Activated T-cell treated with anti-CD3 and anti-CD28 coated beads for 1 hour (primary cell): ENCODE measurements at regions not wholly inside any gene's neighbourhood (a gene's known extent, or its start where the extent isn't known, plus 50 kb on each side); places are given as distances from the start of the nearest gene placed in this dataset.

Experiments
- DNase-seq: peaks from one replicate; pipeline ENCODE4 v3.0.0-alpha.2; 2020; ENCODE audit warnings: low read depth

- no peak for DNase-seq
Measured at GRCh38 chr2:129069875-129070594, 751.4 kb upstream of the HS6ST1 start.

- DNase-seq, result no peak
Measured at GRCh38 chr2:129070663-129071062, 752.0 kb upstream of the HS6ST1 start.

- no peak for DNase-seq
Measured at GRCh38 chr2:129071531-129071930, 752.9 kb upstream of the HS6ST1 start.

- DNase-seq, result no peak
Measured at GRCh38 chr2:129074298-129074920, 755.7 kb upstream of the HS6ST1 start.

- DNase-seq, result no peak
Measured at GRCh38 chr2:129078548-129078947, 759.9 kb upstream of the HS6ST1 start.

GRCh38 chr2:129080715-129081476 is 762.2 kb upstream of the HS6ST1 start:
- DNase-seq, result no peak

- no peak for DNase-seq
Measured at GRCh38 chr2:129085386-129085785, 766.7 kb upstream of the HS6ST1 start.

GRCh38 chr2:129087133-129087813 is 768.6 kb upstream of the HS6ST1 start:
- DNase-seq, result no peak

- no peak for DNase-seq
Measured at GRCh38 chr2:129091620-129092019, 773.0 kb upstream of the HS6ST1 start.

- DNase-seq, result no peak
Measured at GRCh38 chr2:129092956-129093355, 774.3 kb upstream of the HS6ST1 start.

GRCh38 chr2:129101186-129101585 is 782.5 kb upstream of the HS6ST1 start:
- DNase-seq, result no peak

GRCh38 chr2:129103936-129104878 is 785.5 kb upstream of the HS6ST1 start:
- no peak for DNase-seq

- no peak for DNase-seq
Measured at GRCh38 chr2:129112181-129112580, 793.5 kb upstream of the HS6ST1 start.

GRCh38 chr2:129113776-129114175 is 795.1 kb upstream of the HS6ST1 start:
- no peak for DNase-seq

- no peak for DNase-seq
Measured at GRCh38 chr2:129117434-129117833, 798.8 kb upstream of the HS6ST1 start.

- no peak for DNase-seq
Measured at GRCh38 chr2:129118296-129118695, 799.6 kb upstream of the HS6ST1 start.

- no peak for DNase-seq
Measured at GRCh38 chr2:129129087-129129486, 810.4 kb upstream of the HS6ST1 start.

- DNase-seq, result no peak
Measured at GRCh38 chr2:129133692-129134641, 815.3 kb upstream of the HS6ST1 start.

- DNase-seq, result no peak
Measured at GRCh38 chr2:129135017-129135416, 816.3 kb upstream of the HS6ST1 start.

GRCh38 chr2:129139380-129139779 is 820.7 kb upstream of the HS6ST1 start:
- no peak for DNase-seq
